Neuronal stem cell (in vitro differentiated cells): ENCODE measurements at regions not wholly inside any gene's neighbourhood (a gene's known extent, or its start where the extent isn't known, plus 50 kb on each side); places are given as distances from the start of the nearest gene placed in this dataset.

ENCODE experiments used
- DNase-seq: peaks from one replicate; pipeline ENCODE4 v3.0.0-alpha.2; 2013; ENCODE audit warnings: low spot score
- H2AFZ ChIP-seq: one replicate; pipeline ENCODE4 v1.6.1; 2013; ENCODE audit warnings: mild to moderate bottlenecking, low read length, inconsistent platforms
- H2AK5ac ChIP-seq: 2 replicates; pipeline ENCODE4 v1.6.1; 2013; ENCODE audit warnings: low read depth, mild to moderate bottlenecking, inconsistent platforms, low read length, moderate library complexity, mixed read lengths
- H2BK120ac ChIP-seq: 2 replicates; pipeline ENCODE4 v1.6.1; 2013; ENCODE audit warnings: low read depth, mild to moderate bottlenecking, inconsistent platforms, low read length, moderate library complexity, mixed read lengths
- H2BK12ac ChIP-seq: one replicate; pipeline ENCODE4 v1.6.1; 2013; ENCODE audit warnings: low read length, inconsistent platforms
- H2BK15ac ChIP-seq: 2 replicates; pipeline ENCODE4 v1.6.1; 2013; ENCODE audit warnings: mild to moderate bottlenecking, low read length, inconsistent platforms, mixed read lengths
- H2BK5ac ChIP-seq: one replicate; pipeline ENCODE4 v1.6.1; 2013; ENCODE audit warnings: inconsistent platforms, mild to moderate bottlenecking, low read length, moderate library complexity
- H3K14ac ChIP-seq: one replicate; pipeline ENCODE4 v1.6.1; 2013; ENCODE audit warnings: low read length, inconsistent platforms
- H3K18ac ChIP-seq: 2 replicates; pipeline ENCODE4 v1.6.1; 2013; ENCODE audit warnings: low read length, inconsistent platforms
- H3K23ac ChIP-seq: 2 replicates; pipeline ENCODE4 v1.6.1; 2013; ENCODE audit warnings: low read depth, mild to moderate bottlenecking, mixed read lengths, low read length, inconsistent platforms; ENCODE audit not compliant: poor library complexity
- H3K27ac ChIP-seq: replicated peaks from 3 replicates; pipeline ENCODE4 v1.5.1; 2013; ENCODE audit warnings: low read length, inconsistent platforms
- H3K27me3 ChIP-seq, 3 experiments: 2 replicates each; pipeline ENCODE4 v1.6.1; 2013; ENCODE audit warnings: low read length in 3 of 3, mild to moderate bottlenecking in 2 of 3, inconsistent platforms in 1 of 3, low read depth in 1 of 3, mixed read lengths in 1 of 3, moderate library complexity in 1 of 3; ENCODE audit not compliant: control insufficient read depth in 3 of 3, insufficient read depth in 3 of 3
- H3K36me3 ChIP-seq, 2 donors: replicated peaks in 1 of 2; 2 replicates each; pipeline ENCODE4 v1.6.1; 2013; ENCODE audit warnings: low read length in 2 of 2; ENCODE audit not compliant: control insufficient read depth in 2 of 2, insufficient read depth in 2 of 2
- H3K4ac ChIP-seq: 2 replicates; pipeline ENCODE4 v1.6.1; 2013; ENCODE audit warnings: inconsistent platforms, mild to moderate bottlenecking, low read length, moderate library complexity
- H3K4me1 ChIP-seq, 2 donors: 1 replicate in 1 of 2; 2 replicates in 1 of 2; pipeline ENCODE4 v1.6.1; 2013; ENCODE audit warnings: low read length in 2 of 2, low read depth in 1 of 2; ENCODE audit not compliant: control insufficient read depth in 2 of 2, insufficient read depth in 1 of 2
- H3K4me2 ChIP-seq: one replicate; pipeline ENCODE4 v1.6.1; 2013; ENCODE audit warnings: mild to moderate bottlenecking, low read length, inconsistent platforms; ENCODE audit not compliant: insufficient read depth, poor library complexity, severe bottlenecking
- H3K4me3 ChIP-seq, 2 donors: 2 replicates each; pipeline ENCODE4 v1.5.1; 2013; ENCODE audit warnings: low read length in 2 of 2, mild to moderate bottlenecking in 2 of 2, inconsistent platforms in 1 of 2, moderate library complexity in 1 of 2
- H3K79me1 ChIP-seq: one replicate; pipeline ENCODE4 v1.6.1; 2013; ENCODE audit warnings: low read depth, mild to moderate bottlenecking, inconsistent platforms, low read length, moderate library complexity
- H3K9ac ChIP-seq: one replicate; pipeline ENCODE4 v1.6.1; 2013; ENCODE audit warnings: mild to moderate bottlenecking, low read depth, low read length, inconsistent platforms; ENCODE audit not compliant: poor library complexity
- H3K9me3 ChIP-seq, 2 donors: replicated peaks in 1 of 2; 2 replicates each; pipeline versions ENCODE3 to v1.6.1; 2013; ENCODE audit warnings: low read length in 2 of 2, mild to moderate bottlenecking in 2 of 2, inconsistent platforms in 1 of 2, low read depth in 1 of 2, mixed read lengths in 1 of 2, moderate library complexity in 1 of 2; ENCODE audit not compliant: control insufficient read depth in 2 of 2, insufficient read depth in 1 of 2
- H4K8ac ChIP-seq: one replicate; pipeline ENCODE4 v1.6.1; 2013; ENCODE audit warnings: low read depth, mild to moderate bottlenecking, inconsistent platforms, low read length, moderate library complexity
- H4K91ac ChIP-seq: one replicate; pipeline ENCODE4 v1.6.1; 2013; ENCODE audit warnings: low read length, low read depth, mild to moderate bottlenecking, inconsistent platforms; ENCODE audit not compliant: poor library complexity
- WGBS, 2 donors: extraction: QIAGEN DNeasy Blood & Tissue Kit; methylation state at CpG; one replicate each; pipeline ENCODE4 v1.1.7; 2013; ENCODE audit warnings: missing lambda C conversion rate in 2 of 2, mixed read lengths in 1 of 2; ENCODE audit not compliant: insufficient read length in 2 of 2, insufficient replicate concordance in 1 of 2; ENCODE audit errors: extremely low coverage in 2 of 2; 5-methylcytosine and 5-hydroxymethylcytosine counted together

- no peak overlapping the region for H2BK120ac ChIP-seq
- no peak overlapping the region for H3K18ac ChIP-seq
- peaks cover 0 to 24% of the 10 kb centered on the region in 2 donors for H3K4me1 ChIP-seq
- H2AFZ ChIP-seq: no peak overlapping the region
- H2AK5ac ChIP-seq: peak overlapping the region; percentile 6
- H3K4me2 ChIP-seq: no peak overlapping the region
- H3K27me3 ChIP-seq: peaks cover 0 to 5% (median 0%) of the 10 kb centered on the region in 3 experiments
- no peaks in the 10 kb centered on the region for H3K79me1 ChIP-seq
- H2BK12ac ChIP-seq: no peak overlapping the region
- H3K23ac ChIP-seq: no peak overlapping the region
- peak overlapping the region; percentile 12 for H2BK15ac ChIP-seq
- no peaks in the 10 kb centered on the region for H3K36me3 ChIP-seq
- no peak overlapping the region for H4K8ac ChIP-seq
- WGBS, 2 donors: no CpG with 5 or more reads among the region's 10 CpGs
- no peak overlapping the region for H3K14ac ChIP-seq
- no peak for DNase-seq
- H3K9me3 ChIP-seq: no peaks in the 10 kb centered on the region
- no peak overlapping the region for H2BK5ac ChIP-seq
- no peak overlapping the region for H3K4ac ChIP-seq
- no peak overlapping the region for H3K4me3 ChIP-seq
- no peak overlapping the region for H4K91ac ChIP-seq
- no peak overlapping the region for H3K27ac ChIP-seq
- H3K9ac ChIP-seq: no peak overlapping the region
These were observed 374.8 kb upstream of the MYT1L start for GRCh38 chr2:2705871-2706270.

GRCh38 chr2:2704428-2705090 is 373.5 kb upstream of the MYT1L start:
- WGBS, 2 donors: no CpG with 5 or more reads among the region's 13 CpGs
- no peak overlapping the region for H3K9ac ChIP-seq
- no peak for DNase-seq
- peak overlapping the region; percentile 53 for H2BK120ac ChIP-seq
- peaks cover 1 to 24% of the 10 kb centered on the region in 2 donors for H3K4me1 ChIP-seq
- no peak overlapping the region for H3K4ac ChIP-seq
- no peak overlapping the region for H3K4me3 ChIP-seq
- H3K36me3 ChIP-seq: no peaks in the 10 kb centered on the region
- H2BK15ac ChIP-seq: no peak overlapping the region
- no peak overlapping the region for H2BK5ac ChIP-seq
- H3K27me3 ChIP-seq: peaks cover 0 to 5% (median 0%) of the 10 kb centered on the region in 3 experiments
- no peak overlapping the region for H3K27ac ChIP-seq
- no peak overlapping the region for H3K4me2 ChIP-seq
- no peaks in the 10 kb centered on the region for H3K79me1 ChIP-seq
- H4K8ac ChIP-seq: no peak overlapping the region
- H3K23ac ChIP-seq: no peak overlapping the region
- no peak overlapping the region for H3K14ac ChIP-seq
- H3K9me3 ChIP-seq: no peaks in the 10 kb centered on the region
- H3K18ac ChIP-seq: peak overlapping the region; percentile 25
- H2AFZ ChIP-seq: no peak overlapping the region
- peak overlapping the region; percentile 73 for H2AK5ac ChIP-seq
- no peak overlapping the region for H2BK12ac ChIP-seq
- no peak overlapping the region for H4K91ac ChIP-seq

- no peak overlapping the region for H2BK12ac ChIP-seq
- H3K4ac ChIP-seq: no peak overlapping the region
- peaks cover 0 to 5% (median 0%) of the 10 kb centered on the region in 3 experiments for H3K27me3 ChIP-seq
- no peak overlapping the region for H4K91ac ChIP-seq
- peak overlapping the region; percentile 42 for H2BK15ac ChIP-seq
- DNase-seq: peak; percentile 21
- H3K9me3 ChIP-seq: no peaks in the 10 kb centered on the region
- H3K79me1 ChIP-seq: no peaks in the 10 kb centered on the region
- WGBS, 2 donors: no CpG with 5 or more reads among the region's 17 CpGs
- H2AK5ac ChIP-seq: peak overlapping the region; percentile 15
- no peak overlapping the region for H3K9ac ChIP-seq
- no peak overlapping the region for H3K27ac ChIP-seq
- H2AFZ ChIP-seq: no peak overlapping the region
- no peaks in the 10 kb centered on the region for H3K36me3 ChIP-seq
- H3K14ac ChIP-seq: no peak overlapping the region
- H3K18ac ChIP-seq: peak overlapping the region; percentile 55
- H3K4me3 ChIP-seq: no peak overlapping the region
- H2BK5ac ChIP-seq: peak overlapping the region; percentile 10
- peaks cover 8 to 24% of the 10 kb centered on the region in 2 donors for H3K4me1 ChIP-seq
- H3K4me2 ChIP-seq: no peak overlapping the region
- H2BK120ac ChIP-seq: no peak overlapping the region
- no peak overlapping the region for H4K8ac ChIP-seq
- H3K23ac ChIP-seq: no peak overlapping the region
These were observed 372.8 kb upstream of the MYT1L start for GRCh38 chr2:2703762-2704427.

DNA sequence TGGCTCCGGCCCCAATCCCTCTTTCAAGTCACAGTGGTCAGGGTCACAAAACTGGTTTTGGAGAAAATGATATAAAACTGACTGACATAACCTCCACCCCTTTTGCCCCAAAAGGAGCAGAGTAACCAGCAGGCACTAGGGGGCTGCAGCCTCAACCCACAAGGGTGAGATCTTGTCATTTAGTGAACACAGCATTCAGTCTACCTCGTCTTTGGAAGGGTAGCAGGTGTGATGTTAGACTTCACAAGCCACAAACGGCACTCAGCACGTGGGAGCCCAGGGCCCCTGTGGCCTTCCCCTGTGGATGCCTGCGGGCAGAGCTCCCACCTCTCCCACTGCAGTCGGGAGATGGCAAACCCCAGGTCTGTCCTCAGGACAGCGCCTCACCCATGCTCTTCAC is 372.1 kb upstream of the MYT1L start:
- peak overlapping the region; percentile 10 for H2BK5ac ChIP-seq
- H2BK120ac ChIP-seq: no peak overlapping the region
- H3K9me3 ChIP-seq: no peaks in the 10 kb centered on the region
- H4K8ac ChIP-seq: no peak overlapping the region
- H3K4me2 ChIP-seq: no peak overlapping the region
- H3K23ac ChIP-seq: no peak overlapping the region
- H3K18ac ChIP-seq: peak overlapping the region; percentile 55
- H3K79me1 ChIP-seq: no peaks in the 10 kb centered on the region
- no peak overlapping the region for H3K27ac ChIP-seq
- no peak overlapping the region for H2AFZ ChIP-seq
- H3K27me3 ChIP-seq: peaks cover 0 to 5% (median 0%) of the 10 kb centered on the region in 3 experiments
- no peak overlapping the region for H3K9ac ChIP-seq
- H3K36me3 ChIP-seq: no peaks in the 10 kb centered on the region
- H2BK15ac ChIP-seq: peak overlapping the region; percentile 42
- no peak for DNase-seq
- H3K4ac ChIP-seq: peak overlapping the region; percentile 45
- H3K14ac ChIP-seq: no peak overlapping the region
- no peak overlapping the region for H3K4me3 ChIP-seq
- no peak overlapping the region for H4K91ac ChIP-seq
- peak overlapping the region; percentile 15 for H2AK5ac ChIP-seq
- peaks cover 10 to 26% of the 10 kb centered on the region in 2 donors for H3K4me1 ChIP-seq
- H2BK12ac ChIP-seq: no peak overlapping the region
- WGBS, 2 donors: no CpG with 5 or more reads among the region's 7 CpGs
